Activated CD4-positive, alpha-beta T cell treated with anti-CD3 and anti-CD28 coated beads, Interleukin-2, amount 10 ng/mL, durations not matched to agents 24 days and 14 days (primary cell): ENCODE measurements at regions not wholly inside any gene's neighbourhood (a gene's known extent, or its start where the extent isn't known, plus 50 kb on each side); places are given as distances from the start of the nearest gene placed in this dataset.
A peak's percentile ranks its signal among the peaks of the same experiment; 100 is the strongest.

Experiments
- DNase-seq: peaks from one replicate; pipeline ENCODE4 v3.0.0; 2022
- H3K27ac Mint-ChIP-seq: one replicate; pipeline ENCODE4 v1.8.0; 2022; ENCODE audit warnings: mild to moderate bottlenecking, mixed read lengths
- H3K27me3 Mint-ChIP-seq: one replicate; pipeline ENCODE4 v1.8.0; 2022; ENCODE audit warnings: mixed read lengths
- H3K36me3 Mint-ChIP-seq: one replicate; pipeline ENCODE4 v1.8.0; 2022; ENCODE audit warnings: low read depth, mild to moderate bottlenecking, mixed read lengths
- H3K4me1 Mint-ChIP-seq: one replicate; pipeline ENCODE4 v1.8.0; 2021; ENCODE audit warnings: mixed read lengths
- H3K4me3 Mint-ChIP-seq: one replicate; pipeline ENCODE4 v1.8.0; 2022; ENCODE audit warnings: mild to moderate bottlenecking, moderate library complexity, mixed read lengths
- H3K9me3 Mint-ChIP-seq: one replicate; pipeline ENCODE4 v1.8.0; 2021; ENCODE audit warnings: mixed read lengths
- intact Hi-C: fragments of 100-400 bp; cut with micrococcal nuclease; formaldehyde crosslinking; loops from one replicate; pipeline ENCODE4 v1.15.1; 2023

- peaks cover 7% of the 10 kb centered on the region for H3K27me3 Mint-ChIP-seq
- H3K36me3 Mint-ChIP-seq = no peaks in the 10 kb centered on the region
- no peak for DNase-seq
- H3K4me1 Mint-ChIP-seq = no peaks in the 10 kb centered on the region
- no peak overlapping the region for H3K4me3 Mint-ChIP-seq
- H3K9me3 Mint-ChIP-seq = peaks cover 11% of the 10 kb centered on the region
- no peak overlapping the region for H3K27ac Mint-ChIP-seq
- intact Hi-C loops = no loop called here
These were observed 77.9 kb downstream of the CTSL start for GRCh38 chr9:87803623-87804345.

DNA sequence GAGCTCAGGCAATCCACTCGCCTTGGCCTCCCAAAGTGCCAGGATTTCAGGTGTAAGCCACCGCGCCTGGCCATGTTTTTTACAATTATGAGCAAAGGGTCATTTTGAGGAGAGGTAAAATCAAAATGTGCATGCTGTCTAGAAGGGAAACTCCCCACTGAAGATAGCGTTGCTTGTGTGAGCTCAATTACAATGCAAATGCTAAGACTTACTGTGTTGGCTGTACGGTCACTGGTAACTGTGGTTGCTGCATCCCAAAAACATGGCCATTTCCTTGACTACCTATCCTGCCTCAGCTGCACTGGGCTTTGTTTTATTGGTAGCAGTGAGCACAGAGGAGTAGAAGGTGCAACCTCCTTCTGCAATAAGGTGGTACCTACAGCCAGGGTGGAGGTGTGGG is 77.4 kb upstream of the SPATA31E1 start:
- no peaks in the 10 kb centered on the region for H3K4me1 Mint-ChIP-seq
- peaks cover 14% of the 10 kb centered on the region for H3K9me3 Mint-ChIP-seq
- DNase-seq = no peak
- no peak overlapping the region for H3K4me3 Mint-ChIP-seq
- no peaks in the 10 kb centered on the region for H3K36me3 Mint-ChIP-seq
- no peak overlapping the region for H3K27ac Mint-ChIP-seq
- H3K27me3 Mint-ChIP-seq = peaks cover 4% of the 10 kb centered on the region
- intact Hi-C loops = no loop called here

GRCh38 chr9:87810008-87810407 is 72.7 kb upstream of the SPATA31E1 start:
- Mint-ChIP-seq H3K4me3 (no peak overlapping the region), H3K27ac (no peak overlapping the region), H3K4me1 (peaks cover 24% of the 10 kb centered on the region), H3K27me3 (peaks cover 4% of the 10 kb centered on the region), H3K36me3 (no peaks in the 10 kb centered on the region), H3K9me3 (peaks cover 14% of the 10 kb centered on the region)
- intact Hi-C loops = no loop called here
- DNase-seq = no peak

DNA sequence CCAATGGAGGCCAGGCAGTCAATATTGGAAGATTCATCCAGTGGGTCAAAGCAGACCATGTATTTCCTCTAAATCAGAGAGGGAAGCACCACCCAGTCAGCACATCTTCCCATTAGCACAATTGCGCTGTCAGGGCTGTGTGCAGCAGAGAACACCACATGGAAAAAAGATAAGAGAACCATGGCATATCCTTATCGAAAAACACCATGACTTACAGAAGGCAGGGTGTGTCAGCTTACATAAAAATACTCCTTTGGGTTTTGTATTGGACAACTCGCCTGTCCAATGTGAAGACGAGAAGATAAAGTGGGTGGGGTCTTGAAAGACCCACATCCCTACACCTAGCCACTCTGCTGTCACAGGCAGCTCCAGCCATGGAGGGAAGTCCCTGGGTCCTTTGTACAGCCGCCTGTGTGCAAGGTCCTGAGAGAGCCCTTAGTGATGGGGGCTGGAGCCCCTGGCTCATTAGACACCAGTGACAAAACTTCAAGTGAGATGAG is 71.9 kb upstream of the SPATA31E1 start:
- Mint-ChIP-seq H3K27me3 (peaks cover 7% of the 10 kb centered on the region), H3K4me1 (peaks cover 24% of the 10 kb centered on the region), H3K4me3 (no peak overlapping the region), H3K27ac (no peak overlapping the region), H3K9me3 (peaks cover 14% of the 10 kb centered on the region), H3K36me3 (no peaks in the 10 kb centered on the region)
- intact Hi-C loops = no loop called here
- no peak for DNase-seq

- Mint-ChIP-seq H3K9me3 (peaks cover 13% of the 10 kb centered on the region), H3K36me3 (no peaks in the 10 kb centered on the region), H3K27me3 (peaks cover 7% of the 10 kb centered on the region), H3K4me3 (no peak overlapping the region), H3K4me1 (peaks cover 24% of the 10 kb centered on the region), H3K27ac (peak overlapping the region; percentile 54)
- DNase-seq = peak; percentile 62
- intact Hi-C loops = loop anchor here (1.0 to 2.0 kb wide), 5 partner anchors 20 to 476 kb away; no protein-coding TSS in a partner anchor
These were observed 70.1 kb upstream of the SPATA31E1 start for GRCh38 chr9:87812375-87813118.

GRCh38 chr9:87813119-87813463 is 69.6 kb upstream of the SPATA31E1 start:
- no peak for DNase-seq
- Mint-ChIP-seq H3K4me3 (no peak overlapping the region), H3K27ac (peak overlapping the region; percentile 54), H3K27me3 (peaks cover 4% of the 10 kb centered on the region), H3K36me3 (no peaks in the 10 kb centered on the region), H3K4me1 (peaks cover 24% of the 10 kb centered on the region), H3K9me3 (peaks cover 7% of the 10 kb centered on the region)
- intact Hi-C loops = loop anchor here (1.0 to 2.0 kb wide), 3 partner anchors 20 to 476 kb away; no protein-coding TSS in a partner anchor

GRCh38 chr9:87816036-87816435 is 66.6 kb upstream of the SPATA31E1 start:
- peaks cover 4% of the 10 kb centered on the region for H3K27me3 Mint-ChIP-seq
- no peaks in the 10 kb centered on the region for H3K9me3 Mint-ChIP-seq
- no peaks in the 10 kb centered on the region for H3K36me3 Mint-ChIP-seq
- intact Hi-C loops = no loop called here
- DNase-seq = no peak
- peaks cover 23% of the 10 kb centered on the region for H3K4me1 Mint-ChIP-seq
- H3K27ac Mint-ChIP-seq = no peak overlapping the region
- no peak overlapping the region for H3K4me3 Mint-ChIP-seq

GRCh38 chr9:87818308-87818707 is 64.4 kb upstream of the SPATA31E1 start:
- Mint-ChIP-seq H3K36me3 (no peaks in the 10 kb centered on the region), H3K4me1 (peaks cover 3% of the 10 kb centered on the region), H3K4me3 (no peak overlapping the region), H3K9me3 (no peaks in the 10 kb centered on the region), H3K27ac (no peak overlapping the region), H3K27me3 (peaks cover 4% of the 10 kb centered on the region)
- DNase-seq = no peak
- intact Hi-C loops = no loop called here

DNA sequence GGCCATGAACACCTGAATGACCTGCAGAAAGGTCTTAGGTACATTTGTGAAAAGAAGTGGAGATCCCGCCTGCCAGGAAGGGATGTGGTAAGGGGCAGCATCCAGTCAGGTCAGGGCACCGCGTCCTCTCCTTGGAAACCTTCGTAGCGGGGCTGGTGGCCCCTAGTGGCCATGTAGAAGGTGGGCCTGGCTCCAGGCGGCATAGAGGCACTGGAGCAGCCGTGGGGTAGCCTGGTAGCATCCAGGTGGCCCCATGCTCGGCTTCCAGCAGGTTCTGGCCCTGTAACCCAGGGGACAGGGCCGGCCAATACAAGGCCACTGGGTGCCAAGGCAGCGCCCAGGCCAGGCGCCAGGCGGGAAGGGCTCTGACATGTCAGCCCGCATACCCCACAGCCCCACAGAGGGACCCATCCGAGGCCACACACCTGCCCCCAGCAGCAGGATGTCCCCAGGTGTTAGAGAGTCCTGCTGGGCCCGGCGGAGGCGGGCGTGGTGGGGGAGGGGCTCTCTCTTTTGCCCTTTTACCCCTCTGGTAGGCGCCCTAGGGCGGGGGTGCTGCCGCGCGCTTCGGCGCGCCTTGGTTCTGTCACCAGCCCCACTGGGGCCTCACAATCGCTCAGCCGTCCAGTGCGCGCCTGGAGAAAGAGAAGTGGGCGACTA is 58.3 kb upstream of the SPATA31E1 start:
- no peak overlapping the region for H3K4me3 Mint-ChIP-seq
- no peak for DNase-seq
- H3K27ac Mint-ChIP-seq = no peak overlapping the region
- intact Hi-C loops = no loop called here
- H3K27me3 Mint-ChIP-seq = peaks cover 2% of the 10 kb centered on the region
- H3K36me3 Mint-ChIP-seq = no peaks in the 10 kb centered on the region
- H3K4me1 Mint-ChIP-seq = no peaks in the 10 kb centered on the region
- no peaks in the 10 kb centered on the region for H3K9me3 Mint-ChIP-seq

GRCh38 chr9:87824886-87825285 is 57.8 kb upstream of the SPATA31E1 start:
- intact Hi-C loops = no loop called here
- Mint-ChIP-seq H3K27ac (no peak overlapping the region), H3K4me1 (no peaks in the 10 kb centered on the region), H3K4me3 (no peak overlapping the region), H3K36me3 (no peaks in the 10 kb centered on the region), H3K27me3 (peaks cover 2% of the 10 kb centered on the region), H3K9me3 (no peaks in the 10 kb centered on the region)
- DNase-seq = no peak

DNA sequence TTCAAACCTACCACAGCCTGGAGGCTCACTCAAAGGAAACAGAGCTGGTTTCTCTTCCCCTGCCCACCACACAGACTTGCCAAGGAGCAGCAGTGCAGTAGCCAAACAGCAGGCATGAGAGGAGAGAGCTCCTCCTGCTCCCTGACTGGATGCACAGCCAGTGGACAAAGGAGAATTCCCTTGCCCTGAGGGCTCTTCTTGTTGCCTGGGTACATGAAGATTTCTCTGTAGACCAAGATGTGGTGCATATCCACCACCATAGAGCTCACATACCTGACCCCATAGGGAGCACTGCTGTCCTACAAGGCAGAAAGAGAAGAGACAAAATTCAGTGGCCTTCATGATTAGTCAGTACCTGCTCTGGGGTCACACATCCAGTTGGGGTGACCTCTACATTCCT is 56.3 kb upstream of the SPATA31E1 start:
- Mint-ChIP-seq H3K4me3 (no peak overlapping the region), H3K27ac (no peak overlapping the region), H3K9me3 (no peaks in the 10 kb centered on the region), H3K36me3 (no peaks in the 10 kb centered on the region), H3K27me3 (peaks cover 4% of the 10 kb centered on the region), H3K4me1 (no peaks in the 10 kb centered on the region)
- DNase-seq = no peak
- intact Hi-C loops = no loop called here

DNA sequence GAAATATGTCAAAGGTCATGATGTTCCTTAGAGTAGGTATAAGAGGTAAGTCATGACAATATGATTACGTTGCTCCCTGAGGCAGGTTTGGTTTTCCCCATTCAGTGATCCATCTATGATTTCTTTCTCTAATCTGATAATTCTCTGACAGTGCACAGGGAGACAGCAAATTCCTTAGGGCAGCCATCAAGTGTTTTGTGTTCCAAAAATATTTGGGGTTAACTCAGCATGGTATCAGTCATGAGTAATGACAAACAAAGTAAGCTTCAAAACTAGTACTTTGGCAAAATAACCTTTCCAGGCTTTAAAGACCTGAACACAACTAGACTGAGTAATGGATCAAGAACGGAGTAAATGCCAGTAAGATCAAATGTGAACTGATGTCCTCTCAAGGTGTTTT is 55.3 kb upstream of the SPATA31E1 start:
- H3K4me1 Mint-ChIP-seq = no peaks in the 10 kb centered on the region
- H3K9me3 Mint-ChIP-seq = no peaks in the 10 kb centered on the region
- intact Hi-C loops = no loop called here
- H3K27ac Mint-ChIP-seq = no peak overlapping the region
- peaks cover 8% of the 10 kb centered on the region for H3K27me3 Mint-ChIP-seq
- H3K36me3 Mint-ChIP-seq = no peaks in the 10 kb centered on the region
- H3K4me3 Mint-ChIP-seq = no peak overlapping the region
- DNase-seq = no peak

- H3K4me3 Mint-ChIP-seq = no peak overlapping the region
- no peak for DNase-seq
- peaks cover 13% of the 10 kb centered on the region for H3K27me3 Mint-ChIP-seq
- intact Hi-C loops = no loop called here
- H3K4me1 Mint-ChIP-seq = no peaks in the 10 kb centered on the region
- H3K27ac Mint-ChIP-seq = no peak overlapping the region
- no peaks in the 10 kb centered on the region for H3K36me3 Mint-ChIP-seq
- H3K9me3 Mint-ChIP-seq = no peaks in the 10 kb centered on the region
These were observed 52.9 kb upstream of the SPATA31E1 start for GRCh38 chr9:87829756-87830155.

DNA sequence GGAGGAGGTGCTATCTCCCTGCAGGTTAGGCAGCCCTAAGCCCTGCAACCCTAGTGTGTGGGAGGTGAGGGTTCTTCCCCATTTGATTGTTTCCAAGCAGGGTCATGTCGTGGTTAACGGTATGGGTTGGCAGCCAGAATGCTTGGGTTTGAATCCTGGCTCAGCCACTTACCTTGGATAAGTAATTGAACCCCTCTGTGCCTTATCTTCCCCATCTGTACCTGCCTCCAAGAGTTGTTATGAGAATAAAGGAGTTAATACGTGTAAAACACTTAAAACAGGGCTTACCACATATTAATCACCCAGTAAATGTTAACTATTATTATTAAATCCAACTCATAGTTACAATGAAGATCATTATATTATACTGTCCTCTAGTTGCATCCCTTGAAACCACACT is 52.2 kb upstream of the SPATA31E1 start:
- DNase-seq = no peak
- H3K4me3 Mint-ChIP-seq = no peak overlapping the region
- H3K36me3 Mint-ChIP-seq = no peaks in the 10 kb centered on the region
- H3K27me3 Mint-ChIP-seq = peaks cover 13% of the 10 kb centered on the region
- intact Hi-C loops = no loop called here
- no peaks in the 10 kb centered on the region for H3K9me3 Mint-ChIP-seq
- no peaks in the 10 kb centered on the region for H3K4me1 Mint-ChIP-seq
- H3K27ac Mint-ChIP-seq = no peak overlapping the region
